Calu3 (cell line): ENCODE measurements at regions not wholly inside any gene's neighbourhood (a gene's known extent, or its start where the extent isn't known, plus 50 kb on each side); places are given as distances from the start of the nearest gene placed in this dataset.

ENCODE experiments used
- BruUV-seq: library from RNA; stranded (reverse); fragments of 400-500 nt; replicated peaks from 2 replicates; lab custom pipeline; 2021; lab: Mats Ljungman, UMichigan
- CTCF ChIA-PET: fragments of 300-600 bp; sonication (Branson Sonifier 250); formaldehyde crosslinking; loops from one replicate; lab custom pipeline; 2022; ENCODE audit warnings: antibody characterized with exemption; lab: Charles Lee
- DNase-seq: peaks from one replicate; pipeline ENCODE4 v3.0.0; 2022
- H3K27ac Mint-ChIP-seq: one replicate; pipeline ENCODE4 v1.8.0; 2022; ENCODE audit warnings: mixed read lengths; ENCODE audit not compliant: unreplicated experiment
- H3K27me3 Mint-ChIP-seq: one replicate; pipeline ENCODE4 v1.8.0; 2022; ENCODE audit warnings: mixed read lengths; ENCODE audit not compliant: unreplicated experiment
- H3K36me3 Mint-ChIP-seq: one replicate; pipeline ENCODE4 v1.8.0; 2022; ENCODE audit warnings: mild to moderate bottlenecking, moderate library complexity, mixed read lengths; ENCODE audit not compliant: insufficient read depth, unreplicated experiment
- H3K4me1 Mint-ChIP-seq: one replicate; pipeline ENCODE4 v1.8.0; 2022; ENCODE audit warnings: mild to moderate bottlenecking, low read depth, mixed read lengths; ENCODE audit not compliant: unreplicated experiment
- H3K4me3 Mint-ChIP-seq: one replicate; pipeline ENCODE4 v1.8.0; 2022; ENCODE audit warnings: mild to moderate bottlenecking, low read depth, moderate library complexity, mixed read lengths; ENCODE audit not compliant: unreplicated experiment
- H3K9me3 Mint-ChIP-seq: one replicate; pipeline ENCODE4 v1.8.0; 2022; ENCODE audit warnings: low read depth, mixed read lengths; ENCODE audit not compliant: unreplicated experiment
- intact Hi-C: fragments of 100-400 bp; cut with micrococcal nuclease; formaldehyde crosslinking; loops from one replicate; pipeline ENCODE4 v1.10.0; 2022; ENCODE audit not compliant: unreplicated experiment
- TF ChIP-seq, protein P1 (sequence below): fragments of 200-600 bp; IDR thresholded peaks from one replicate; pipeline ENCODE4 v1.8.0; 2022; ENCODE audit warnings: antibody characterized with exemption; ENCODE audit not compliant: unreplicated experiment

DNA sequence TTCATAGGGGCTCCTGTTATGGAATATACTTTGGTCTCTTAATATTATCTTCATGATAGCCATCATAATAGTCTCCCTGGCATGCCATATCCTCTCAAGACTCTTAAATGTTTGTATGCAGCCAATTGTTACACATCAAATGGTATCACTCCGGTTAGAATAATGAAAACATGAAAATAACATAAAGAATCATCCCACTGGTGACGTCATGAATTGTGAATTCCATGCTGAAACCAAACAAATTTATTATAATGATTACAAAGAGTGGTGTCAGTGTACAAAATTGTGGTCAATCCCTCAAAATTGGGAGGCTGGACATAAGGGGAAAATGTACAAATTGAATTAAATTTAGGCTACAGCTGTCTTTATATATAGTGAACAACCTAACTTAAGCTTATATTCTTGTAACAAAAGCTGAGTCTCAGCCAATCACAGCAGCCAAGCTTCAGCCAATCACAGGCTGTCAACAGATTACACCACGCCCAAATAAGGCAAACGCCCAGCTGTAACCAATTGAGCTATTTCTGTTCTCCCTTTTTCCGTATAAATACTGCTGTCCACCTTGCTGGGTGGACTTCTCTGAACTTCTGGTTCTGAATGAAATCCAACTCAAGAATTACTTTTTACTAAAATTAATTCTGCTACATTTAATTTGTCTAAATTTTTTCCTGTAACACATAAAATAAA, 156.1 kb downstream of the CHD9NB start:
- BruUV-seq, result no TSS peak
- H3K4me1 Mint-ChIP-seq, result no peaks in the 10 kb centered on the region
- no peak overlapping the region for H3K27ac Mint-ChIP-seq
- no peaks in the 10 kb centered on the region for H3K36me3 Mint-ChIP-seq
- intact Hi-C loops, result no loop called here
- TF ChIP-seq, protein P1, sequence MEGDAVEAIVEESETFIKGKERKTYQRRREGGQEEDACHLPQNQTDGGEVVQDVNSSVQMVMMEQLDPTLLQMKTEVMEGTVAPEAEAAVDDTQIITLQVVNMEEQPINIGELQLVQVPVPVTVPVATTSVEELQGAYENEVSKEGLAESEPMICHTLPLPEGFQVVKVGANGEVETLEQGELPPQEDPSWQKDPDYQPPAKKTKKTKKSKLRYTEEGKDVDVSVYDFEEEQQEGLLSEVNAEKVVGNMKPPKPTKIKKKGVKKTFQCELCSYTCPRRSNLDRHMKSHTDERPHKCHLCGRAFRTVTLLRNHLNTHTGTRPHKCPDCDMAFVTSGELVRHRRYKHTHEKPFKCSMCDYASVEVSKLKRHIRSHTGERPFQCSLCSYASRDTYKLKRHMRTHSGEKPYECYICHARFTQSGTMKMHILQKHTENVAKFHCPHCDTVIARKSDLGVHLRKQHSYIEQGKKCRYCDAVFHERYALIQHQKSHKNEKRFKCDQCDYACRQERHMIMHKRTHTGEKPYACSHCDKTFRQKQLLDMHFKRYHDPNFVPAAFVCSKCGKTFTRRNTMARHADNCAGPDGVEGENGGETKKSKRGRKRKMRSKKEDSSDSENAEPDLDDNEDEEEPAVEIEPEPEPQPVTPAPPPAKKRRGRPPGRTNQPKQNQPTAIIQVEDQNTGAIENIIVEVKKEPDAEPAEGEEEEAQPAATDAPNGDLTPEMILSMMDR, result no peak
- H3K9me3 Mint-ChIP-seq, result no peaks in the 10 kb centered on the region
- no peak for DNase-seq
- no peak overlapping the region for H3K4me3 Mint-ChIP-seq
- H3K27me3 Mint-ChIP-seq, result no peaks in the 10 kb centered on the region
- CTCF ChIA-PET, result no interaction called here

DNA sequence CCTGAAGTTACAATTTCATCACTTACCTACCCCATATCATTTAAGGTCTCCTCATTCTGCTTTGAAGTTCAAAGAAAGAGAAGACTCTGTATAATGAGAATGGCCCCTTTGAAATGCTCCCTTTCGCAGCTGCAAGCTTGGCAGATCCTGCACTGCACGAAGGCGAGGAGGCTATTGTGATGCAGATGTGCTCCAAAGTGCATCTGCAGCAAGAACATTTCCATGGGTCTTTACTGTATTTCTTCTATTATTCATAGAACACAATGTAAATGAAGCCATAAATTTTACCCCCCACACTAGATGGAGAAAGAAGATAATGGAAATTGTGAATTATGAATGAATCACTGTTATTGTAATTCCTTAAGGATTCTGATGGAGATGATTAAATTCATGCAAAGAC, 178.7 kb downstream of the CHD9NB start:
- intact Hi-C loops, result no loop called here
- Mint-ChIP-seq H3K36me3 (no peaks in the 10 kb centered on the region), H3K9me3 (peaks cover 1% of the 10 kb centered on the region), H3K4me1 (no peaks in the 10 kb centered on the region), H3K27ac (no peak overlapping the region), H3K27me3 (peaks cover 32% of the 10 kb centered on the region), H3K4me3 (no peak overlapping the region)
- CTCF ChIA-PET, result no interaction called here
- TF ChIP-seq, protein P1, result no peak
- BruUV-seq, result no TSS peak
- no peak for DNase-seq

DNA sequence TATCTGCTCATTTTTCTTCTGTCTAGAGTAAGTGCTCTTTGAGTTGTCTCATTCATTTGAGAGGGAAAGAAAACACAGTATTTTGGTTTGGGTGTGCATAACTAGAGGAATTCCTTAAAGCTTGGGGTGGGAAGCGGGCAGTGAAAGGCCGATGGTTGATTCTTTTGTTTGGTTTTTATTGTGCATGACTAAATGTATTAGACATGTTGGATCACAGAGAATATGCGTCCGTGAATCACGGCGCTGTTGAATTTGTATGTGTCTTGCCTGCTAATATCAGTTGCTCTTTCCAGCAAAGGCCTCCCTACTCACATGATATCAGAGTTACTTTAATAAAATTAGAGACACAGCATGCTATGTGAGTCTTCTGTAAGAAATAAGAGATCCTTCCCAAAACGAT, 180.0 kb downstream of the CHD9NB start:
- H3K9me3 Mint-ChIP-seq, result peaks cover 5% of the 10 kb centered on the region
- no peak overlapping the region for H3K27ac Mint-ChIP-seq
- no peak for DNase-seq
- TF ChIP-seq, protein P1, result no peak
- no peaks in the 10 kb centered on the region for H3K36me3 Mint-ChIP-seq
- CTCF ChIA-PET, result no interaction called here
- no peaks in the 10 kb centered on the region for H3K4me1 Mint-ChIP-seq
- H3K27me3 Mint-ChIP-seq, result peaks cover 21% of the 10 kb centered on the region
- intact Hi-C loops, result no loop called here
- BruUV-seq, result no TSS peak
- no peak overlapping the region for H3K4me3 Mint-ChIP-seq

DNA sequence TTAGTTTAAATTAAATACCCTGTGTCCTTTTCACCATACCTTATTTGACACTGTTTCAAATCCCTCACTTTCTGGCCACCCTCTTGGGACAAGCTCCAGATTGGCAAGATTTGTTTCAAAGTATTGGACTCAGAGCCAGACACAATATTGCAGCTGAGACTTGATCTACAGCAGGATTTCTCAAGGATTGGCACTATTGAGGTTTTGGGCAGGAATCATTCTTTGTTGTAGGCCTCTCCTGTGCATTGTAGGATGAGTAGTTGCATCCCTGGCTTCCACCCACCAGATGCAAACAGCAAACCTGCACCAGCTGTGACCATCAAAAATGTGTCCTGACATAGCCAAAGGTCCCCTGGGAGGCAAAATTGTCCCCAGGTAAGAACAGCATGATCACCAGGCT, 181.2 kb downstream of the CHD9NB start:
- CTCF ChIA-PET, result interaction anchor here (0.7 kb wide), 1 partner anchor 79 kb away, joined by 3 read pairs; no protein-coding TSS in a partner anchor
- H3K9me3 Mint-ChIP-seq, result peaks cover 5% of the 10 kb centered on the region
- no peak overlapping the region for H3K4me3 Mint-ChIP-seq
- no peaks in the 10 kb centered on the region for H3K4me1 Mint-ChIP-seq
- no peaks in the 10 kb centered on the region for H3K36me3 Mint-ChIP-seq
- TF ChIP-seq, protein P1, result no peak
- intact Hi-C loops, result no loop called here
- H3K27me3 Mint-ChIP-seq, result peaks cover 11% of the 10 kb centered on the region
- no peak for DNase-seq
- no TSS peak for BruUV-seq
- H3K27ac Mint-ChIP-seq, result no peak overlapping the region
